ENCODE measurements at regions not wholly inside any gene's neighbourhood (a gene's known extent, or its start where the extent isn't known, plus 50 kb on each side); places are given as distances from the start of the nearest gene placed in this dataset.

DNA sequence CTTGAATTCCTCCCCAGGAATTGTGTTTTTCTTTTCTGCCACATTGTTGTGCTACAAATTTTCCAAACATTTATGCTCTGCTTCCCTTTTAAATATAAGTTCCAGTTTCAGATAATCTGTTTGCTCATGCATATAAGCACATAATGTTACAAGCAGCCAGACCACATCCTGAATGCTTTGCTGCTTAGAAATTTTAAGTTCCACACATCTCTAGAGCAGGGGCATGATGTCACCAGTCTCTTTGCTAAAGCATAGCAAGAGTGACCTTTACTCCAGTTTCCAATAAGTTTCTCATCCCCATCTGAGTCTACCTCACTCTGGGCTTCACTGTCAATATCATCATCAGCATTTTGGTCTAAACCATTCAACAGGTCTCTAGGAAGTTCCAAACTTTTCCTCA, 932.5 kb downstream of the SH3BGRL start:
- no peak overlapping the region for H3K27ac ChIP-seq
- no peaks in the 10 kb centered on the region for H3K36me3 ChIP-seq
- H3K4me3 ChIP-seq: no peak overlapping the region
- TF ChIP-seq, protein P1, sequence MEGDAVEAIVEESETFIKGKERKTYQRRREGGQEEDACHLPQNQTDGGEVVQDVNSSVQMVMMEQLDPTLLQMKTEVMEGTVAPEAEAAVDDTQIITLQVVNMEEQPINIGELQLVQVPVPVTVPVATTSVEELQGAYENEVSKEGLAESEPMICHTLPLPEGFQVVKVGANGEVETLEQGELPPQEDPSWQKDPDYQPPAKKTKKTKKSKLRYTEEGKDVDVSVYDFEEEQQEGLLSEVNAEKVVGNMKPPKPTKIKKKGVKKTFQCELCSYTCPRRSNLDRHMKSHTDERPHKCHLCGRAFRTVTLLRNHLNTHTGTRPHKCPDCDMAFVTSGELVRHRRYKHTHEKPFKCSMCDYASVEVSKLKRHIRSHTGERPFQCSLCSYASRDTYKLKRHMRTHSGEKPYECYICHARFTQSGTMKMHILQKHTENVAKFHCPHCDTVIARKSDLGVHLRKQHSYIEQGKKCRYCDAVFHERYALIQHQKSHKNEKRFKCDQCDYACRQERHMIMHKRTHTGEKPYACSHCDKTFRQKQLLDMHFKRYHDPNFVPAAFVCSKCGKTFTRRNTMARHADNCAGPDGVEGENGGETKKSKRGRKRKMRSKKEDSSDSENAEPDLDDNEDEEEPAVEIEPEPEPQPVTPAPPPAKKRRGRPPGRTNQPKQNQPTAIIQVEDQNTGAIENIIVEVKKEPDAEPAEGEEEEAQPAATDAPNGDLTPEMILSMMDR (IDR thresholded peaks at IDR 0.05): no peak
- TF ChIP-seq EP300 (IDR thresholded peaks at IDR 0.05) (no peak), POLR2A (IDR thresholded peaks at IDR 0.05) (no peak)
- H3K9me3 ChIP-seq: no peaks in the 10 kb centered on the region
- H3K4me1 ChIP-seq: no peaks in the 10 kb centered on the region
- DNase-seq (ENCODE audit: low spot score in 2 of 2): no peak
- H3K27me3 ChIP-seq: no peaks in the 10 kb centered on the region

DNA sequence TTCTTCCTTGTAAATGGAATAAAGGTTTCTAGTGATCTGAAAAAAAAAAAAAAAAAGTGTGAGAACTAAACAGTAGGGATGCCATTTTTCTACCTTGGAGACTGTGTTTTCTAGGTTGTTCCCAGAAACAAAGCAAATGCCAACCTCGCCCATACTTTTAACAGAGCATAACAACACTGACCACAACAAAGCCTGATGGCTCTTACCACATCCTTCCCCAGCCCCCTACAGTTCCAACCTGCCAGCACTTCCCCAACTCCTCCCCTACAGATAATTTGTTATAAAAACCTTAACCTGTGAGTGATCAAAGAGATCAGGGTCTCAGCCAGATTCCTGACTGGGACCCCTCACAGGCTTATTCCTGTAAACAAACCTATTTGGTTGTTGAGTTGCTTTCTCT, 940.0 kb downstream of the SH3BGRL start:
- H3K27me3 ChIP-seq: no peaks in the 10 kb centered on the region
- WGBS, 2 donors: 70 to 90% methylated on average over 1 of the region's 1 CpG
- no peaks in the 10 kb centered on the region for H3K4me1 ChIP-seq
- no peak overlapping the region for H3K27ac ChIP-seq
- TF ChIP-seq POLR2A (IDR thresholded peaks at IDR 0.05) (no peak), EP300 (IDR thresholded peaks at IDR 0.05) (no peak)
- TF ChIP-seq, protein P1 (IDR thresholded peaks at IDR 0.05): no peak
- no peak for DNase-seq (ENCODE audit: low spot score in 2 of 2)
- no peak overlapping the region for H3K4me3 ChIP-seq
- no peaks in the 10 kb centered on the region for H3K36me3 ChIP-seq
- H3K9me3 ChIP-seq: no peaks in the 10 kb centered on the region

DNA sequence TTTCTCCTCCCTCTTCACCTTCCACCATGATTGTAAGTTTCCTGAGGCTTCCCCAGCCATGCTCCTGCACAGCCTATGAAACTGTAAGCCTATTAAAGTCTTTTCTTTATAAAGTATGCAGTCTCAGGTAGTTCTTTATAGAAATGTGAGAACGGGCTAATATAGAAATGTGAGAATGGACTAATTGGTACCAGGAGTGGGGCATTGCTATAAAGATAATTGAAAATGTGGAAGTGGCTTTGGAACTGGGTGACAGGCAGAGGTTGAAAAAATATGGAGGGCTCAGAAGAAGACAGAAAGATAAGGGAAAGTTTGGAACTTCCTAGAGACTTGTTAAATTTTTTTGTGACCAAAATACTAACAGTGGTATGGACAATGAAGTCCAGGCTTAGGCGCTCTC, 959.3 kb downstream of the SH3BGRL start:
- WGBS, 2 donors: 77 to 80% methylated on average over 2 of the region's 2 CpGs
- no peak for DNase-seq (ENCODE audit: low spot score in 2 of 2)
- Histone ChIP-seq H3K4me1 (no peaks in the 10 kb centered on the region), H3K9me3 (no peaks in the 10 kb centered on the region), H3K4me3 (no peak overlapping the region), H3K27me3 (no peaks in the 10 kb centered on the region), H3K36me3 (no peaks in the 10 kb centered on the region), H3K27ac (no peak overlapping the region)
- no peak for TF ChIP-seq POLR2A (IDR thresholded peaks at IDR 0.05)
- TF ChIP-seq, protein P1 (IDR thresholded peaks at IDR 0.05): no peak
- no peak for TF ChIP-seq EP300 (IDR thresholded peaks at IDR 0.05)

- TF ChIP-seq POLR2A (IDR thresholded peaks at IDR 0.05) (no peak), EP300 (IDR thresholded peaks at IDR 0.05) (no peak)
- TF ChIP-seq, protein P1 (IDR thresholded peaks at IDR 0.05): no peak
- no peak for DNase-seq (ENCODE audit: low spot score in 2 of 2)
- Histone ChIP-seq H3K27ac (no peak overlapping the region), H3K36me3 (no peaks in the 10 kb centered on the region), H3K27me3 (no peaks in the 10 kb centered on the region), H3K4me1 (no peaks in the 10 kb centered on the region), H3K4me3 (no peak overlapping the region), H3K9me3 (no peaks in the 10 kb centered on the region)
Observed at GRCh38 chrX:82163701-82164100, 961.8 kb downstream of the SH3BGRL start.

DNA sequence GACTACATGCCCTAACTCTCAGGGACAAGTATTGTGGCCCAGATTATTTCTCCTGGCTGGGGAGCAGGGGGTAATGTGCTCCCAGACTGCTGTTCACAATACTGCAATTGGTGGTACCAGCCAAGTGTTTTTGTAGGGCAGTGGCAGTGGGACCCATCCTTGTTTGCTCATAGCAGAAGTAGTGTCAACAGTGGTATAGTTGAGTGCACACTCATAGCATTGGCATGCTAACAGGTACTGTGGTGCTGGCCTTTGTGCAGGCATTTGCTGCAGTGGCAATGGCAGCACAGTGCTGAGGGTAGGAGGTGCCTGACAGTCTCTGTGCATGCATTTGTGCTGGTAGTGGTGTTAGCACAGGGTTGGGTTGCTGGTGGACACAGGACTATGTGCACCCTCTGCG, 995.0 kb downstream of the SH3BGRL start:
- Histone ChIP-seq H3K9me3 (no peaks in the 10 kb centered on the region), H3K4me3 (no peak overlapping the region), H3K27ac (no peak overlapping the region), H3K27me3 (no peaks in the 10 kb centered on the region), H3K36me3 (no peaks in the 10 kb centered on the region), H3K4me1 (no peaks in the 10 kb centered on the region)
- TF ChIP-seq POLR2A (IDR thresholded peaks at IDR 0.05) (no peak), EP300 (IDR thresholded peaks at IDR 0.05) (no peak)
- TF ChIP-seq, protein P1 (IDR thresholded peaks at IDR 0.05): no peak
- DNase-seq (ENCODE audit: low spot score in 2 of 2): no peak
- 67 to 100% methylated on average over 1 of the region's 1 CpG for WGBS, 2 donors

All from tibial nerve (tissue), 4 donors.